Suprapubic skin (tissue), 3 donors: ENCODE measurements at regions not wholly inside any gene's neighbourhood (a gene's known extent, or its start where the extent isn't known, plus 50 kb on each side); places are given as distances from the start of the nearest gene placed in this dataset.

ENCODE experiments used
- EP300 ChIP-seq: sonication (generic); formaldehyde crosslinking; IDR thresholded peaks from one replicate; pipeline ENCODE4 v1.6.1; 2017; ENCODE audit warnings: antibody characterized with exemption
- TF ChIP-seq, protein P1 (sequence below), 2 donors: fragments of 200-600 bp in 1 of 2; fragments of 450-650 bp in 1 of 2; sonication (generic) in 1 of 2; IDR thresholded peaks; one replicate each; pipeline ENCODE4 v1.5.1; 2016 to 2019; ENCODE audit warnings: antibody characterized with exemption in 2 of 2, mild to moderate bottlenecking in 1 of 2, moderate library complexity in 1 of 2

DNA sequence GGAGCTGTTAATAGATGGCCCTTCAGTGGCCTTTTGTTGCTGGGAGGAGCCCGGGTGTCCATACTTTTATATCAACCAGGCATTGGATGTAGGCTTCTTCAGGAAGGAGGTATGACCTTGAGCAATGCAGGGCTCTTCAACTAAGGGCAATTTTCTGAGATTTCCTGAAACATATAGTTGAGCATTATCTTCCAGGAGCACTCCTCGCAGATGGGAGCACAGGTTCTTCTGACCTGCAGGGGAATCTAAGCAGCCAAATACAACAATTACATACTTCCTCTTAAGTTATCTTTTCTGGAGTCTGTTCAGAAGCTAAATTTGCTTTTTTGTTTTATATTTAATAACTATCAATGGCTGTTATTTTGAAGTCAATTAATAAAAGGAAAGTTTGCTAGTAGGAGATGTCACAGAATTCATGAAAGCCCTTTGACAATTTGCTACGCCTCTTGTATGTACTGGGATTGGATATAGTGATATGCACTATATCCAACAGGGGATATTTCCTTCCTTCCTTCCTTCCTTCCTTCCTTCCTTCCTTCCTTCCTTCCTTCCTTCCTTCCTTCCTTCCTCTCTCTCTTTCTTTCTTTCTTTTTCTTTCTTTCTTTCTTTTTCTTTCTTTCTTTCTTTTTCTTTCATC is 422.6 kb upstream of the NEGR1 start:
- no peak for TF ChIP-seq EP300
- TF ChIP-seq, protein P1, sequence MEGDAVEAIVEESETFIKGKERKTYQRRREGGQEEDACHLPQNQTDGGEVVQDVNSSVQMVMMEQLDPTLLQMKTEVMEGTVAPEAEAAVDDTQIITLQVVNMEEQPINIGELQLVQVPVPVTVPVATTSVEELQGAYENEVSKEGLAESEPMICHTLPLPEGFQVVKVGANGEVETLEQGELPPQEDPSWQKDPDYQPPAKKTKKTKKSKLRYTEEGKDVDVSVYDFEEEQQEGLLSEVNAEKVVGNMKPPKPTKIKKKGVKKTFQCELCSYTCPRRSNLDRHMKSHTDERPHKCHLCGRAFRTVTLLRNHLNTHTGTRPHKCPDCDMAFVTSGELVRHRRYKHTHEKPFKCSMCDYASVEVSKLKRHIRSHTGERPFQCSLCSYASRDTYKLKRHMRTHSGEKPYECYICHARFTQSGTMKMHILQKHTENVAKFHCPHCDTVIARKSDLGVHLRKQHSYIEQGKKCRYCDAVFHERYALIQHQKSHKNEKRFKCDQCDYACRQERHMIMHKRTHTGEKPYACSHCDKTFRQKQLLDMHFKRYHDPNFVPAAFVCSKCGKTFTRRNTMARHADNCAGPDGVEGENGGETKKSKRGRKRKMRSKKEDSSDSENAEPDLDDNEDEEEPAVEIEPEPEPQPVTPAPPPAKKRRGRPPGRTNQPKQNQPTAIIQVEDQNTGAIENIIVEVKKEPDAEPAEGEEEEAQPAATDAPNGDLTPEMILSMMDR (IDR thresholded peaks at IDR 0.05) = no peak
